ENCODE measurements at regions not wholly inside any gene's neighbourhood (a gene's known extent, or its start where the extent isn't known, plus 50 kb on each side); places are given as distances from the start of the nearest gene placed in this dataset.

GRCh38 chr1:104459886-104460285, 710.2 kb downstream of the AMY1C start:
- Histone ChIP-seq H3K9me3 (ENCODE audit: insufficient read depth, low read length, severe bottlenecking) (peaks cover 8% of the 10 kb centered on the region), H3K79me2 (ENCODE audit: insufficient read depth, low read length) (no peaks in the 10 kb centered on the region), H3K27ac (ENCODE audit: low read length) (no peak overlapping the region), H3K4me2 (ENCODE audit: insufficient read depth, low read length) (no peak overlapping the region), H2AFZ (ENCODE audit: low read depth, low read length) (no peak overlapping the region), H3K4me3 (ENCODE audit: low read depth in 1 of 2, low read length in 2 of 2) (no peak overlapping the region), H3K27me3 (ENCODE audit: insufficient read depth, low read length, poor library complexity) (no peaks in the 10 kb centered on the region), H3K36me3 (ENCODE audit: insufficient read depth, low read length) (no peaks in the 10 kb centered on the region), H3K9ac (ENCODE audit: low read depth, low read length) (no peak overlapping the region), H4K20me1 (ENCODE audit: insufficient read depth, low read length) (no peaks in the 10 kb centered on the region), H3K4me1 (ENCODE audit: insufficient read depth, low read length) (no peaks in the 10 kb centered on the region)
- TF ChIP-seq EZH2 (IDR thresholded peaks at IDR 0.05; ENCODE audit: borderline replicate concordance, low read depth, low read length, severe bottlenecking) (no peak), CTCF (IDR thresholded peaks at IDR 0.05; ENCODE audit: borderline replicate concordance, extremely low read depth, low read length, poor library complexity, severe bottlenecking) (no peak)
- no peak for DNase-seq
- no peak for ATAC-seq (ENCODE audit: insufficient read depth, low read depth)

- H3K27ac ChIP-seq (ENCODE audit: low read length) = no peak overlapping the region
- no peak for DNase-seq
- no peak overlapping the region for H2AFZ ChIP-seq (ENCODE audit: low read depth, low read length)
- H4K20me1 ChIP-seq (ENCODE audit: insufficient read depth, low read length) = no peaks in the 10 kb centered on the region
- TF ChIP-seq EZH2 (IDR thresholded peaks at IDR 0.05; ENCODE audit: borderline replicate concordance, low read depth, low read length, severe bottlenecking) (no peak), CTCF (IDR thresholded peaks at IDR 0.05; ENCODE audit: borderline replicate concordance, extremely low read depth, low read length, poor library complexity, severe bottlenecking) (no peak)
- H3K36me3 ChIP-seq (ENCODE audit: insufficient read depth, low read length) = no peaks in the 10 kb centered on the region
- no peak overlapping the region for H3K4me3 ChIP-seq (ENCODE audit: low read depth in 1 of 2, low read length in 2 of 2)
- peaks cover 8% of the 10 kb centered on the region for H3K9me3 ChIP-seq (ENCODE audit: insufficient read depth, low read length, severe bottlenecking)
- no peak overlapping the region for H3K9ac ChIP-seq (ENCODE audit: low read depth, low read length)
- H3K27me3 ChIP-seq (ENCODE audit: insufficient read depth, low read length, poor library complexity) = no peaks in the 10 kb centered on the region
- H3K4me2 ChIP-seq (ENCODE audit: insufficient read depth, low read length) = no peak overlapping the region
- H3K4me1 ChIP-seq (ENCODE audit: insufficient read depth, low read length) = no peaks in the 10 kb centered on the region
- no peaks in the 10 kb centered on the region for H3K79me2 ChIP-seq (ENCODE audit: insufficient read depth, low read length)
- no peak for ATAC-seq (ENCODE audit: insufficient read depth, low read depth)
These were observed 711.2 kb downstream of the AMY1C start for GRCh38 chr1:104460880-104461279.

- Histone ChIP-seq H3K27me3 (ENCODE audit: insufficient read depth, low read length, poor library complexity) (no peaks in the 10 kb centered on the region), H3K9me3 (ENCODE audit: insufficient read depth, low read length, severe bottlenecking) (peaks cover 8% of the 10 kb centered on the region), H3K4me3 (ENCODE audit: low read depth in 1 of 2, low read length in 2 of 2) (no peak overlapping the region), H3K4me1 (ENCODE audit: insufficient read depth, low read length) (no peaks in the 10 kb centered on the region), H3K9ac (ENCODE audit: low read depth, low read length) (no peak overlapping the region), H3K79me2 (ENCODE audit: insufficient read depth, low read length) (no peaks in the 10 kb centered on the region), H3K27ac (ENCODE audit: low read length) (no peak overlapping the region), H3K36me3 (ENCODE audit: insufficient read depth, low read length) (no peaks in the 10 kb centered on the region), H4K20me1 (ENCODE audit: insufficient read depth, low read length) (no peaks in the 10 kb centered on the region), H3K4me2 (ENCODE audit: insufficient read depth, low read length) (no peak overlapping the region), H2AFZ (ENCODE audit: low read depth, low read length) (no peak overlapping the region)
- DNase-seq (no peak), ATAC-seq (ENCODE audit: insufficient read depth, low read depth) (no peak)
- TF ChIP-seq CTCF (IDR thresholded peaks at IDR 0.05; ENCODE audit: borderline replicate concordance, extremely low read depth, low read length, poor library complexity, severe bottlenecking) (no peak), EZH2 (IDR thresholded peaks at IDR 0.05; ENCODE audit: borderline replicate concordance, low read depth, low read length, severe bottlenecking) (no peak)
These were observed 713.5 kb downstream of the AMY1C start for GRCh38 chr1:104463126-104463697.

GRCh38 chr1:104466068-104466467, 716.4 kb downstream of the AMY1C start:
- H3K4me3 ChIP-seq (ENCODE audit: low read depth in 1 of 2, low read length in 2 of 2) = no peak overlapping the region
- H3K36me3 ChIP-seq (ENCODE audit: insufficient read depth, low read length) = no peaks in the 10 kb centered on the region
- no peaks in the 10 kb centered on the region for H3K27me3 ChIP-seq (ENCODE audit: insufficient read depth, low read length, poor library complexity)
- H4K20me1 ChIP-seq (ENCODE audit: insufficient read depth, low read length) = no peaks in the 10 kb centered on the region
- H3K9ac ChIP-seq (ENCODE audit: low read depth, low read length) = no peak overlapping the region
- H3K4me1 ChIP-seq (ENCODE audit: insufficient read depth, low read length) = no peaks in the 10 kb centered on the region
- no peaks in the 10 kb centered on the region for H3K79me2 ChIP-seq (ENCODE audit: insufficient read depth, low read length)
- no peak overlapping the region for H2AFZ ChIP-seq (ENCODE audit: low read depth, low read length)
- H3K27ac ChIP-seq (ENCODE audit: low read length) = no peak overlapping the region
- no peaks in the 10 kb centered on the region for H3K9me3 ChIP-seq (ENCODE audit: insufficient read depth, low read length, severe bottlenecking)
- DNase-seq (no peak), ATAC-seq (ENCODE audit: insufficient read depth, low read depth) (no peak)
- no peak overlapping the region for H3K4me2 ChIP-seq (ENCODE audit: insufficient read depth, low read length)
- TF ChIP-seq EZH2 (IDR thresholded peaks at IDR 0.05; ENCODE audit: borderline replicate concordance, low read depth, low read length, severe bottlenecking) = no peak
- no peak for TF ChIP-seq CTCF (IDR thresholded peaks at IDR 0.05; ENCODE audit: borderline replicate concordance, extremely low read depth, low read length, poor library complexity, severe bottlenecking)
